Endothelial cell (in vitro differentiated cells): ENCODE measurements at regions not wholly inside any gene's neighbourhood (a gene's known extent, or its start where the extent isn't known, plus 50 kb on each side); places are given as distances from the start of the nearest gene placed in this dataset.

Experiments
- DNase-seq: peaks from one replicate; pipeline ENCODE4 v3.0.0; 2021; ENCODE audit warnings: low spot score
- H3K27ac Mint-ChIP-seq: one replicate; pipeline ENCODE4 v1.8.0; 2021; ENCODE audit warnings: mixed read lengths, inconsistent platforms; ENCODE audit not compliant: unreplicated experiment
- H3K27me3 Mint-ChIP-seq: one replicate; pipeline ENCODE4 v1.8.0; 2021; ENCODE audit warnings: mild to moderate bottlenecking, moderate library complexity, mixed read lengths, inconsistent platforms; ENCODE audit not compliant: unreplicated experiment
- H3K36me3 Mint-ChIP-seq: one replicate; pipeline ENCODE4 v1.8.0; 2021; ENCODE audit warnings: mild to moderate bottlenecking, low read depth, mixed read lengths, inconsistent platforms; ENCODE audit not compliant: unreplicated experiment
- H3K4me1 Mint-ChIP-seq: one replicate; pipeline ENCODE4 v1.8.0; 2021; ENCODE audit warnings: mild to moderate bottlenecking, mixed read lengths, inconsistent platforms; ENCODE audit not compliant: unreplicated experiment
- H3K4me3 Mint-ChIP-seq: one replicate; pipeline ENCODE4 v1.8.0; 2021; ENCODE audit warnings: mild to moderate bottlenecking, mixed read lengths, inconsistent platforms; ENCODE audit not compliant: unreplicated experiment
- H3K9me3 Mint-ChIP-seq: one replicate; pipeline ENCODE4 v1.8.0; 2021; ENCODE audit warnings: mixed read lengths, inconsistent platforms; ENCODE audit not compliant: unreplicated experiment
- CTCF ChIP-seq: fragments of 200-600 bp; sonication (generic); IDR thresholded peaks from one replicate; pipeline ENCODE4 v1.5.0; 2021; ENCODE audit warnings: antibody characterized with exemption; ENCODE audit not compliant: unreplicated experiment

- no peak for DNase-seq
- no peak overlapping the region for H3K4me3 Mint-ChIP-seq
- no peaks in the 10 kb centered on the region for H3K27me3 Mint-ChIP-seq
- no peak for TF ChIP-seq CTCF
- H3K36me3 Mint-ChIP-seq: no peaks in the 10 kb centered on the region
- peaks cover 5% of the 10 kb centered on the region for H3K4me1 Mint-ChIP-seq
- no peaks in the 10 kb centered on the region for H3K9me3 Mint-ChIP-seq
- H3K27ac Mint-ChIP-seq: no peak overlapping the region
Observed at GRCh38 chr6:132971676-132972075, 157.3 kb downstream of the RPS12 start.

- Mint-ChIP-seq H3K36me3 (no peaks in the 10 kb centered on the region), H3K4me3 (no peak overlapping the region), H3K27ac (no peak overlapping the region), H3K9me3 (no peaks in the 10 kb centered on the region), H3K27me3 (no peaks in the 10 kb centered on the region), H3K4me1 (peaks cover 5% of the 10 kb centered on the region)
- DNase-seq: no peak
- TF ChIP-seq CTCF: no peak
Observed at GRCh38 chr6:132972254-132972653, 157.9 kb downstream of the RPS12 start.

DNA sequence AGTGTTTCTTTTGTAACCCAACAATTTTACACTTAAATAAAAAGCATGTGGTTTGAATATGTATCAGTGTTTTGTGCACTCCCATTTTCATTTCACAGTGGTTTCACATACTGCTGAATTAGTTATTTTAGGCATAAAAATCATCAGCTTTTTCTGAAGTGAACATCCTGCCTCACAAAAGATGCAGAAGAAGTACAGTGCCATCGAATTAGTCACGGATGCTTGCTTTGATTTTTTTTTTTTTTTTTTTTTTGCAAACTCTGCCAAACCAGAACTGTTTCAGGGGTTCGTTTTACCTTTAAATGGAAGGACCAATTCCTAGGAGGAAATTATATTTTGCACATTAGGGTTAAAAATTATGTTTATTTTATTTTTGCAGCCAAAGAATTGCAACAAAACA is 158.6 kb downstream of the RPS12 start:
- Mint-ChIP-seq H3K4me1 (peaks cover 5% of the 10 kb centered on the region), H3K9me3 (no peaks in the 10 kb centered on the region)
- TF ChIP-seq CTCF: no peak

DNA sequence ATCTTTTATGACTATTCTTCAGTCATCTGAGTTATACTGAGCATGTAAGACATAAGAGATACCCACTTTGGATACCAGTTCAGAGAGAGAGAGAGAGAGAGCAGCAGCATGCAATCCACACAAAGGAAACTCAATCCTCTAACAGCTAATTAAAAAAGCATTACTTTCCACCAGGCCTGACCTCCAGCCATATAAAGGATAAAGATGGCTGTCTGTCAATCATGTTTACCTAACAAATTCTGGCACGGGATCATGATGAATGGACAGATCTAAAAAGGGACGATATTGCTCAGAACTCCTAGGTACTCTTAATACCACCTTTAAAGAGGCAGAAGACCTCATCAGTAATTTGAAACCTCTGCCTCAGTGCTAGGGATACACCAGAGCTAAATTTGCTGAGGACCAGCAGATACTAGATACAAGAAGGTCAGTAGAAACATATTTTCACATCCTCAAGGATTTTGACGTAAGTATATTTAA is 159.2 kb downstream of the RPS12 start:
- Mint-ChIP-seq H3K36me3 (no peaks in the 10 kb centered on the region), H3K4me1 (peaks cover 5% of the 10 kb centered on the region), H3K27me3 (no peaks in the 10 kb centered on the region), H3K9me3 (no peaks in the 10 kb centered on the region), H3K4me3 (no peak overlapping the region), H3K27ac (no peak overlapping the region)
- no peak for DNase-seq
- TF ChIP-seq CTCF: no peak

More for the DNA sequence above, 158.6 kb downstream of the RPS12 start:
- Mint-ChIP-seq H3K36me3 (no peaks in the 10 kb centered on the region), H3K27ac (no peak overlapping the region), H3K27me3 (no peaks in the 10 kb centered on the region), H3K4me3 (no peak overlapping the region)
- no peak for DNase-seq

DNA sequence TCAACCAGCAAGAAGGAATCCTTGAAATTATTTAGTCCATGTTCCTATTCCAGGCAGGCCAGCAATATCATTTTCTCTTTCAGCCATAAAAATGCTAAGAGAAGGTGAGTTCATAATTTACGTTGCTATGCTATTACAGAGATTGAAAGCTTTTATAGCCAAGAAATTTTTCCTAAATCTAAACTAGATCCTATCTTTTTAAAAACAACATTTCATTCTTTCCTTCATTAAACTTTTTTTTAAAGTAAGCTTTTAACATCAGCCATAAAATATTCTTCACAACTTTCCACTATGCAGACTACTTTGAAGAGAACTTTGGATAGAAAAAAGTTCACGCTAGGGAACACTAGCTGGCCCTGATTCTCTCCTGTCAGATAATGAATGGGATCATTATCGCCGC is 159.8 kb downstream of the RPS12 start:
- no peaks in the 10 kb centered on the region for H3K27me3 Mint-ChIP-seq
- H3K4me3 Mint-ChIP-seq: no peak overlapping the region
- no peak for TF ChIP-seq CTCF
- peaks cover 4% of the 10 kb centered on the region for H3K4me1 Mint-ChIP-seq
- no peaks in the 10 kb centered on the region for H3K9me3 Mint-ChIP-seq
- DNase-seq: no peak
- no peaks in the 10 kb centered on the region for H3K36me3 Mint-ChIP-seq
- no peak overlapping the region for H3K27ac Mint-ChIP-seq
